ENCODE measurements at regions not wholly inside any gene's neighbourhood (a gene's known extent, or its start where the extent isn't known, plus 50 kb on each side); places are given as distances from the start of the nearest gene placed in this dataset.

GRCh38 chr9:108239696-108240321 is 616.0 kb downstream of the ACTL7B start:
- DNase-seq (ENCODE audit: low spot score), result no peak

- no peak for DNase-seq (ENCODE audit: low spot score)
These were observed 620.2 kb downstream of the ACTL7B start for GRCh38 chr9:108235609-108236008.

- no peak for DNase-seq (ENCODE audit: low spot score)
These were observed 621.0 kb downstream of the ACTL7B start for GRCh38 chr9:108234811-108235210.

GRCh38 chr9:108225149-108225800 is 630.5 kb downstream of the ACTL7B start:
- no peak for DNase-seq (ENCODE audit: low spot score)

- no peak for DNase-seq (ENCODE audit: low spot score)
These were observed 631.1 kb downstream of the ACTL7B start for GRCh38 chr9:108224716-108225115.

- DNase-seq (ENCODE audit: low spot score), result no peak
These were observed 636.1 kb downstream of the ACTL7B start for GRCh38 chr9:108219664-108220063.

GRCh38 chr9:108217431-108218349 is 638.1 kb downstream of the ACTL7B start:
- no peak for DNase-seq (ENCODE audit: low spot score)

- DNase-seq (ENCODE audit: low spot score), result no peak
These were observed 642.3 kb downstream of the ACTL7B start for GRCh38 chr9:108213511-108213910.

- DNase-seq (ENCODE audit: low spot score), result no peak
These were observed 643.6 kb downstream of the ACTL7B start for GRCh38 chr9:108212184-108212583.

GRCh38 chr9:108211411-108211955 is 644.3 kb downstream of the ACTL7B start:
- DNase-seq (ENCODE audit: low spot score), result no peak

- DNase-seq (ENCODE audit: low spot score), result no peak
These were observed 646.6 kb downstream of the ACTL7B start for GRCh38 chr9:108209132-108209685.

GRCh38 chr9:108207561-108208165 is 648.1 kb downstream of the ACTL7B start:
- DNase-seq (ENCODE audit: low spot score), result no peak

GRCh38 chr9:108205276-108205675 is 650.5 kb downstream of the ACTL7B start:
- no peak for DNase-seq (ENCODE audit: low spot score)

- no peak for DNase-seq (ENCODE audit: low spot score)
These were observed 657.9 kb downstream of the ACTL7B start for GRCh38 chr9:108197899-108198298.

GRCh38 chr9:108197008-108197365 is 658.8 kb downstream of the ACTL7B start:
- DNase-seq (ENCODE audit: low spot score), result no peak

- DNase-seq (ENCODE audit: low spot score), result no peak
These were observed 659.3 kb downstream of the ACTL7B start for GRCh38 chr9:108196332-108197007.

- DNase-seq (ENCODE audit: low spot score), result no peak
These were observed 661.6 kb downstream of the ACTL7B start for GRCh38 chr9:108194154-108194553.

- no peak for DNase-seq (ENCODE audit: low spot score)
These were observed 662.6 kb downstream of the ACTL7B start for GRCh38 chr9:108193026-108193710.

- DNase-seq (ENCODE audit: low spot score), result no peak
These were observed 664.7 kb downstream of the ACTL7B start for GRCh38 chr9:108191065-108191464.

- DNase-seq (ENCODE audit: low spot score), result no peak
These were observed 666.8 kb downstream of the ACTL7B start for GRCh38 chr9:108188976-108189375.

- no peak for DNase-seq (ENCODE audit: low spot score)
These were observed 667.3 kb downstream of the ACTL7B start for GRCh38 chr9:108188482-108188881.

Measured in kidney capillary endothelial cell (primary cell).